NCI-H146 treated with DMSO at 0.1 percent for 48 hours (cell line): ENCODE measurements at regions not wholly inside any gene's neighbourhood (a gene's known extent, or its start where the extent isn't known, plus 50 kb on each side); places are given as distances from the start of the nearest gene placed in this dataset.
"Not testable (repeated sequence)": the region's sequence is repeated elsewhere in the genome, so short reads cannot be mapped to it uniquely, and the experiment has no call there.

Experiments used
- DNase-seq: peaks from one replicate; lab custom pipeline; 2025; ENCODE audit not compliant: unreplicated experiment; lab: John Stamatoyannopoulos, UW

DNA sequence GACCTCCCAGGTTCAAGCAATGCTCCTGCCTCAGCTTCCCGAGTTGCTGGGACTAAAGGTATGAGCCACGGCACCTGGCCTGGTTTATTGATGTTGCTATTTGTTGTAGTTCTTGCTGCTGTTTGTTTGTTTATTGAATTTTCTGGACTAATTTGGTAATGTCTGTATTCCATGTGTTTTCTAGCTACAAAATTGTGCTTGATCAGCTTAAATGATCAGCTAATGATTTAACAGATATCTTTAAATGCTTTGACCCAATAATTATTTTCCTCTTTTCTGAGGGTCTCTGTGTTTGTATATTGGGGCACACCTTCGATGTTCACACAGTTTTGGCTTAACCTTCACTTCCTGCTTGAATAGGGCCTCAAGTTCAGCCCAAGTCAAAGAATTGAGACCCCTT is 488.1 kb upstream of the HTR2C start:
- DNase-seq, result no peak

DNA sequence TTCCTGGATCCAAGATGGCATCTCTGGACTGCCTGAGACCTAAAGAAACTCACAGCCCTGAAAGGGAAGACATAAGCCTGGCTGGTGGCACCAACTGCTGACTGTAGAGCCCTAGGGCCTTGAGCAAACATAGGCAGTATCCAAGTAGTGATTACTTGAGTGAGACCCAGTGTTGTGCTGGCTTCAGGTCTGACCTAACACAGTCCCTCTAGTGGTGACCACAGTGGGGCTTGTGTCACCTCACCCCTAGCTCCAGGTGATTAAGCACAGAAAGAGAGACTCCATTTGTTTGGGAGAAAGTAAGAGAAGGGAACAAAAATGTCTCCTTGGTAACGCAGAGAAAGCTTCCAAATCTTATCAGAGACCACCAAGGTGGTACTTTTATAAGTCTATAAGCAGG is 496.3 kb upstream of the HTR2C start:
- no peak for DNase-seq

DNA sequence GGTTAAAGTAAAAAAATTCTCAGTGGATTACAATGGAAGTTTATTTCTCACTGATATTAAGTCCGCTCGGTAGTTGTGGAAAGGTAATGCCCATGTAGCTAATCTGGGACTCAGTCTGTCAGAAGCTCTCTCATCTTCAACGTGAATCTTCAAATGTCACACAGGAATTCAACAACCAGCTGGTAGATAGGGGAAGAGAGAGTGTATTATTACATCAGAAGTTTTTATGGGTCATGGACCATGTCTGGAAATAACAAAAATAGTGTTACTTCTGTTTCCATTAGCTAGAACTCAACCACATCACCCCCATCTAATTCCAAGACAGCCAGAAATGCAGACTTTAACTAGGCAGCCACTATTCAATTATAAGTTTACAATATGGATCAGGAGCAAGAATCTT is 506.1 kb upstream of the HTR2C start:
- DNase-seq, result no peak

DNA sequence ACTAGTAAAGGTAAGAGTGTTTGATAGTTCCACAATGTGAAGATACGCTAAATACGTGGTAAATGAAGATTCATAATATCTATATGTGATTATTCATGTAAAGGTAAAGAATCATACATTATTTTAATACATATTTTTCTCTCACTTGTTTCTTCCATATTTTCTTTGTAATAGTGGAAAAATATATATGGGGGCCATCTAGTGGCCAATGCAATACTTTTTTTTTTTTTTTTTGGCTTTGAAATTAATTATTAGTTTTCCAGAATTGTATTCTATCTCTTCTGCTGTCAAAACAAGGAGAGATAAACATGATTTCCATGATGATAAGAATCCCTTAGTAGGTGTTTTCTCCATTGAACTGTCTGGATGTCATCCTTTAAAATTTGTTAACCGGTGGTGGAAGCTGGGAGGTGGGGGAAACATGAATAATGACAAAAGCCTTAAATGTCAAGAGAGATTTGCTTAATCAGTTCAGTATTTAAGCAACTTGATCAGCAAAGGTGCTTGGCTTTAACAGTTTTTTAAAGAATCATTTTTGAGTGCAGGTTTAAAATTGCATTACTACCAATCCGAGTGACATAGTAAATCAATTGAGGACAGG is 508.7 kb upstream of the HTR2C start:
- DNase-seq, result no peak

DNA sequence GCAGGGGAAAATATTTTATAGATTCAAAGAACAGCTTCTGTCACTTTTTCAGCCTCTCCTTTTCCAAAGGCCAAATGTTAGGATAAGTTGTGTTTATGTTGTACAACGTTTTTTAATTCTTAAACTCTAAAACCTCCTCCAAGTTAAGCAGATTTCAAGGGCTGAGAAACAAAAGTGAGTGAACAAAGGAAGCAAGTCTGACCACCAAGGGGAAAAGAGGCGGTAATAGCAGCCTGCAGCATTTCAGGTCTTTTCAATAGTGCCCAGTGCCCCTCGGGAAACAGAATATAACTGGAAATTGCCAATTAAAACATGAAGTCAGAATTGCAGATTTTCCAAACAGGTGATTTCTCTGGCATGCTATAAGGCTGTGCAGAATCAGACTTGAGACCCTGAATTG is 510.0 kb upstream of the HTR2C start:
- no peak for DNase-seq

DNA sequence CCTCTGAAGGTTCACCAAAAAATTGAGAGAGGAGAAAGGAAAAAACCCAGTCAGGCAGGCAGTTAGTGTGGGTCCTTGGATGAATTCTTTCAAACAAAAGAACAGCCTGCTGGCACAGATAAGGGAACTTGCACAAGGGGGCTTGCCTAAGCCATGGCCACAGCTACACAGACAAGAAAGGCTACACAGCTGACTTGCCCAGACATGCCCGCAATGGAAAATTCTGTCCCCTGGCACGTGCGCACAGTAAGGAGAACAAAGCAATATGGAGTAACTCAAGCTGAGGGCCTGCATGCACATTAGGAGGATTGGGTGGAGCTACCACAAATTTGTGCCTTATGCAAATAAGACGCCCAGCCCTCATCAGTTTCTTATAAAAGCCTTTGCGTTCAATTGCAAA is 512.5 kb upstream of the HTR2C start:
- no peak for DNase-seq

DNA sequence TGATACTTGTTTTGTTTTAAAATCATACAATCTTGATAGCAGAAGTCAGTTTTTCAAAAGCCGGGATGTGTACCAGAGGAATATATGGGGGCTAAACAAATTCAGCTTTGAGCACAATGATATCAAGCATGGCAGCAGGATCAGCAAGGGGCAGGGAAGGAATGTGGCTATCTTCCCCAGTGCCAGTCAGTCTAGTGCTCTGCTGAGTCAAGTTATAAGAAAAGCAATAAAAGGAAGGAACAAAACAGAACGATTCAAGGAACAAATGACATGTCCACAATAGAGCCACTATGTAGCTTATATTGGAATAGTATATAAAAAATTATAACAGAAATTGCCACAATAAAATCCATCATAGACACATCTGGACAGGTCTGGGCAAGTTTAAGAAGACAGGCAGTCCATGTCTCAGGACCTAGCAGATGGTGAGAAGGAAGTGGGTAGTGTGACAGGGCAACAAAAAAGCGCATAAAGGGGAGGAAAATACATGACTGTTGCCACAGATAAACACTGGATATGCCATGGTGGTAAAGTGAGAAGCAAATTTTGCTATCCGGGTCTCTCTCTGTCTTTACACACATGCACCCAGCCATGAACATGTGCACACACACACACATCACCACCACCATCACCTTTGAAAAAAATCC is 518.2 kb upstream of the HTR2C start:
- no peak for DNase-seq

DNA sequence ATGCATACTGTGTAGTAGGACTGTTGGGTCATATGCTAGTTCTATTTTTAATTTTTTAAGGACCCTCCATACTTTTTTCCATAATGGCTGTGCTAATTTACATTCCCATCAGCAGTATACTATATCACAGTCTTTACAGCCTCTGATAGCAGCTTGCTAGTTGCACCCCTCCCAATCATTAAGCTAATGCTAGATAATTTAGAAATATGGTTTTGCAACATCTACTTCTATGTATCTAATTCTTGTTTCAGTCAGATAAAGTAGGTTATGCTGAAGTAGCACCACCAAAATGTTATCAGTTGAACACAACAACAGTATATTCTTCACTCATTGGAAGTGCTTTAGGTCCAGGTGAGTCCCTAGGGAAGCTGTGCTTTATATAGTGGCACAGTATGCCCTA is 522.7 kb upstream of the HTR2C start:
- DNase-seq, result no peak

DNA sequence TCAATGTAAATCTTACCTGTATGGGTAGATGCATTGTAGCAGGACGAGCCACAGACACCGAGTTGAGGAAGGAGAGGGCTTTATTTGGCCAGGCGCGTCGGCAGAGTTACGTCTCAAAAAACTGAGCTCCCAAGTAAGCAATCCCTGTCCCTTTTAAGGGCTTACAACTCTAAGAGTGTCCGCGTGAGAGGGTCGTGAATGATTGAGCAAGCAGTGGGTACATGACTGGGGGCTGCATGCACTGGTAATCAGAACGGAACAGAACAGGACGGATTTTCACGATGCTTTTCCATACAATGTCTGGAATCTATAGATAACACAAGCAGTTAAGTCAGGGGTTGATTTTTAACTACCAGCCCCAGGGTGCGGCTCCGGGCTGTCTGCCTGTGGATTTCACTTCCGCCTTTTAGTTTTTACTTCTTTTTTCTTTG is 524.9 kb upstream of the HTR2C start:
- DNase-seq, result no peak

DNA sequence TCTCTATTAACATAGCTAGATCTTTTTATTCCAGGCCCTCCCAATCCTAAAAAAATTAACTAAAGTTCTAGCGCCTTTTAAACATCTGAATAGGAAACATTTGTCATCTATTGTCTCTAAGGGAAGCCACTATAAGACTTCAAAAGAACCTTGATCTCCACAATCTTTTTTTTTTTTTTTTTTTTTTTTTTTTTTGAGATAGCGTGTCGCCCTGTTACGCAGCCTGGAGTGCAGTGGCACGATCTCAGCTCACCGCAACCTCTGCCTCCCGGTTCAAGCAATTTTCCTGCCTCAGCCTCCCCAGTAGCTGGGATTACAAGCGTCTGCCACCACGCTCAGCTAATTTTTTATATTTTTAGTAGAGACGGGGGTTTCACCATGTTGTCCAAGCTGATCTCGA is 526.5 kb upstream of the HTR2C start:
- not testable (repeated sequence) for DNase-seq

DNA sequence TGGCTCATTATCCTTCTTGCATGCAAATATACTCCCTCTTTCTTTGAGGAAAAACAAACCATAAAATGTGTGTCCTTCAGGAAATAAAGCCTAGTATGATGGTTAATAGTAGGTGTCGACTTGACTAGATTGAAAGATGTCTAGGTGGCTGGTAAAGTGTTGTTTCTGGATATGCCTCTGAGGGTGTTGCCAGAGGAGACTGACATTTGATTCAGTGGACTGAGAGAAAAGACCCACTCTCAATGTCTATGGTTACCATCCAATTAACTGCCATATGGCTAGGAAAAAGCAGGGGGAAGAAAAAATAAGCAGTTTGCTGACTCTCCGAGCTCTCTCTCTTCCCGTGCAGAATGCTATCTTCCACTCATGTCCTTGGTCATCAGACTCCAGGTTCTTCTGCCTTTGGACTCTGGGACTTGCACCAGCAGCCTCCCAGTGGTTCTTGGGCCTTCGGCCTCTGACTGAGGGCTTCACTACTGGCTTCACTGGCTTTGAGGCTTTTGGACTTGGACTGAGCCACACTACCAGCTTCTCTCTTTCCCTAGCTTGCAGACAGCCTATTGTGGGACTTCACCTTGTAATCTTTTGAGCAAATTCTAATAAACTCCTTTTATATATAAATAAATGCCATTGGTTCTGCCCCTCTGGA is 532.1 kb upstream of the HTR2C start:
- no peak for DNase-seq

DNA sequence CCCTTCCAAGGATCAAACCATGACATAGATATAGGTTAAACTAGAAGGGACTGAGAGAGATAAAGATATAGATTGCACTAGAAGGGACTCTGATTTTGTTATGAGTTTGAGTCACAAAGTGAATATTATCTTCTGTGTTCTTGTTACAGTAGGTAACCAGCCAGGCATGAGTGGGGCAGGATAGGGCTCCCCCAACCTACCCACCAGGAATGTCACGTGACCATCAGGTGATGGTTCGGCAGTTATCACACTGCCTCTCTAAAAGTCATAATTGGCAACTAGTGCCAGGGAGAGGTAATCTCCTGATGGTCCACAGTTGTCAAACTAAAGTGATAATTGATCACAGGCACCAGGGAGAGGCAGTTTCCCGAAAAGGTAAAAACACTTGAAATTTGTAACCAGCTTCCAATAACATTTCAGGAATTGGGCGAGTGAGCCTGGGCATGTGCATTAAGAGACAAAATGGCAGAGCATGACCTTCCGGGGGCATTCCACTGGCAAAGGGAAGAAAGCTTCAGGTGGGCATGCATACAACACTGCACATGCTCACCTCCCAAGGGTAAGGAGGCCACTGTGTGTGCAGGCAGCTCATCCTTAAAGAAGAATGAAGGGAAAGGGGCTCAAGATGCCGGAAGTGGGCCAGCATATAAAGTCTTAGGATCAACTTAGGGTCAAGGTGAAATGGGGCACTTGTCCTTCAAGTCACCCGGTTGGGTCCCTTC is 533.6 kb upstream of the HTR2C start:
- no peak for DNase-seq

DNA sequence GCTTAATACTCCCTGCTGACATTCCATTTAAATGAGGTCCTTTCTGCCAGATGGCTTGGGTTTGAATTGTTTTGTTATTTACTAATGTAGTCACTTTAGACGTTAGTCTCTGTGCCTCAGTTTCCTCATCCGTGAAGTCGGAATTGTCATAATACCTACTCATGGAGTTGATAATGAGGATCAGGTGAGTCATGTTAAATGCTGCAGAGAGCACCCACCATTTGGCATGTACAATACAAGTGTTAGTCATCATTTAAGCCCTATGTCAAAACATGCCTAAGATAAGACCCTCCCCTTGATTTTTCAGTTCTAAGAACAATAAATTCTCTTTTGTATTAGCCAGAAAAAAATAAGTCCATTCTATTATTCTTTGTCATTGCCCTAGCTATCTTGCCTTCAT is 534.8 kb upstream of the HTR2C start:
- no peak for DNase-seq

DNA sequence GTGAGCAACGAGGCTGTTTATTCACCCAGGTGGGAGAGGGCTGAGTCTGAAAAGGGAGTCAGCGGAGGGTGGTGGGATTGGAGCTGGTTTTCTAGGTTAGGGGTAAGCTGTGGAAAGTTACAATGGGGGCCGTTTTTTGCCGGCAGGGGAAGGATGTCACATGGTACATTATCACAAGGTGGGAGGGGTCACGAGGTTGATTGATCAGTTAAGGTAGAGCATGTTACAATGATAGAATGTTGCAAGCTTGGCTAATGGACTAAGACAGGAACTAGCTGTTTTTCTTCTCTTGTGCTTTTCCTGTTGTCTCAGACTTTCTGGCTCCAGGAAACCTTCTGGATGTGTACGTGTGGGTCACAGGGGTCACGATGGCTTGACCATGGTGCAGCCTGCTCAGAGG is 536.3 kb upstream of the HTR2C start:
- DNase-seq, result no peak

DNA sequence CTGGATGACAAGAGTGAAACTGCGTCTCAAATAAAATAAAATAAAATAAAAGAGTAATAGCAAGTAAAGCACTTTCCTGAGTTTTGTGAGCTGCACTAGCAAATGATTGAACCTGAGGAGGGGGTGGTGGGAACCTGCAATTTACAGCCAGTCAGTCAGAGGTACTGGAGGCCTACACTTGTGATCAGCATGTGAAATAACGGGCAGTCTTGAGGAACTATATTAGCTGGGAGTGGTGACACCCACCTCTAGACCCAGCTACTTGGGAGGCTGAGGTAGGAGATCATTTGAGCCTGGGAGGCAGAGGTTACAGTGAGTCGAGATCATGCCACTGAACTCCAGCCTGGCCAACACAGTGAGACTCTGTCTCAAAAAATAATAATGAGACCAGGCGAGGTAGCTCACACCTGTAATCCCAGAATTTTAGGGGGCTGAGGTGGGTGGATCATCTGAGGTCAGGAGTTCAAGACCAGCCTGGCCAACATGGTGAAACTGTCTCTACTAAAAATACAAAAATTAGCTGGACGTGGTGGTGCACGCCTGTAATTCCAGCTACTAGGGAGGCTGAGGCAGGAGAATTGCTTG is 537.1 kb upstream of the HTR2C start:
- DNase-seq, result no peak

DNA sequence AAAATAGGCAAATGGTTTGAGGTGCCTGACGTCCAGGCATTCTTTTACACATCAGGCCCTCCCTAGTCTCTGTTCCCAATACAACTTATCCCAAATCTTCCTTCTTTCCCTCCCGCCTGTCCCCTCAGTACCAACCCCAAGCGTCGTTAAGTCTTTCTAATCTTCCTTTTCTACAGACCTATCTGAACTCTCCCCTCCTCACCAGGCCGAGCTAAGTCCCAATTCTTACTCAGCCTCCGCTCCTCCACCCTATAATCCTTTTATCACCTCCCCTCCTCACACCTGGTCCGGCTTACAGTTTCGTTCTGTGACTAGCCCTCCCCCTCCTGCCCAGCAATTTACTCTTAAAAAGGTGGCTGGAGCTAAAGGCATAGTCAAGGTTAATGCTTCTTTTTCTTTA is 542.4 kb upstream of the HTR2C start:
- not testable (repeated sequence) for DNase-seq

DNA sequence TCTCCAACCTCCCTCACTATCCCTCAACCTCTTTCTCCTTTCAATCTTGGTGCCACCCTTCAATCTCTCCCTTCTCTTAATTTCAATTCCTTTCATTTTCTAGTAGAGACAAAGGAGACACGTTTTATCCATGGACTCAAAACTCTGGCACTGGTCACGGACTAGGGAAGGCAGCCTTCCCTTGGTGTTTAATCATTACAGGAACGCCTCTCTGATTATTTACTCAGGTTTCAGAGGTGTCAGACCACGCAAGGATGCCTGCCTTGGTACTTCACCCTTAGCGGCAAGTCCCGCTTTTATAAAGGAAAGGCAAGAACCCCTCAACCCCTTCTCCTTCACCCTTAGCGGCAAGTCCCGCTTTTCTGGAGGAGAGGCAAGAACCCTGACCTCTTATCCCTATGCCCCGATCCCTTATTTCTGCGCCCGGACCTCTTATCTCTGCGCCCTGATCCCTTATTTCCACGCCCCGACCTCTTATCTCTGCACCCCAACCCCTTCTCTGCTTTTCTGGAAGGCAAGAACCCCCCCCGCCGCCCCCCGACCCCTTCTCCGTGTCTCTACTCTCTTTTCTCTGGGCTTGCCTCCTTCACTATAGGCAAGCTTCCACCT is 543.1 kb upstream of the HTR2C start:
- DNase-seq, result not testable (repeated sequence)

DNA sequence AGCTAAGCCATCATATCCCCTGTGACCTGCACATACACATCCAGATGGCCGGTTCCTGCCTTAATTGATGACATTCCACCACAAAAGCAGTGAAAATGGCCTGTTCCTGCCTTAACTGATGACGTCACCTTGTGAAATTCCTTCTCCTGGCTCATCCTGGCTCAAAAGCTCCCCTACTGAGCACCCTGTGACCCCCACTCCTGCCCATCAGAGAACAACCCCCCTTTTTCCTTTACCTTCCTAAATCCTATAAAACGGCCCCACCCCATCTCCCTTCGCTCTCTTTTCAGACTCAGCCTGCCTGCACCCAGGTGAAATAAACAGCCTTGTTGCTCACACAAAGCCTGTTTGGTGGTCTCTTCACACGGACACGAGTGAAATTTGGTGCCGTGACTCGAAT is 543.8 kb upstream of the HTR2C start:
- not testable (repeated sequence) for DNase-seq

DNA sequence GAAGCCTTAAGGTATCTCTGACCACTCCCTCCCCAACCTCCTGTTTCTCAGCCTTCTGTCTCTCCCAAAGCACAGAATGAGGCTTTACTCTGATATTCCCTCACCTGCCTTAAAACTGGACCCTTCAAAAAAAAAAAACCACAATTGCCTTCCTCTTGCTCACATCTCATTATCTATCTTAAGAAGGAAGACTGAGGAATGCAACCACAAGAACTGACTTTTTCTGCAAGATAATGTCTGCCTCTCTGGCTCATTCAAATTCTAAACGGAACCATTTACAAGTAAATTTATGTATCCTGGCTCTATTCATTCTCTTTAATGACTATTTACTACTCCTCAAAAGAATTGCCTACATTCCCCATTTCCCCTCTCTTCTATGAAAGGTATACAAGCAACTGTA is 545.5 kb upstream of the HTR2C start:
- DNase-seq, result no peak

DNA sequence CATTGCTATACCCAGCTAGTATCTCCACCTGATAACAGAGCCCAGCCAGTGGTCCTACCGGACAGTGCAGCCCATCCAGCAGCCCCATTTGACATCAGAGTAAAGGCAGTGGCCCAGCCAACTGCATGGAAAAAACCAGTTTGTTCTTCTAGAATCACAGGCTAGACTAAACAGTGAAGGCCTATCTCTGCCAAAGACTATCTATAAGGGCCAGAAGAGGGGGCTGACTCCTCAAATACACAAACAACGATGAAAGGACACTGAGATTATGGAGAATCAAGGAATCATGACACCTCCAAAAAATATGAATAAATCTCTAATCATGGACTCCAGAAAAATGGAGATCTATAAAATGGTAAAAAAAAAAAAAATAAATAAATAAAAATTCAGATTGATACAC is 546.4 kb upstream of the HTR2C start:
- DNase-seq, result no peak
